Liver (tissue), 7 donors: ENCODE measurements at regions not wholly inside any gene's neighbourhood (a gene's known extent, or its start where the extent isn't known, plus 50 kb on each side); places are given as distances from the start of the nearest gene placed in this dataset.

Experiments
- DNase-seq: peaks from one replicate; pipeline ENCODE4 v3.0.0-alpha.2; 2017; ENCODE audit warnings: low spot score
- H3K27ac ChIP-seq, 2 donors: one replicate each; pipeline ENCODE4 v1.7.0; 2013; ENCODE audit warnings: inconsistent platforms in 2 of 2, low read length in 2 of 2, control low read depth in 1 of 2, low read depth in 1 of 2, mild to moderate bottlenecking in 1 of 2
- H3K27me3 ChIP-seq, 4 donors: one replicate each; pipeline versions ENCODE4 v1.6.1 to v1.7.0; 2013; ENCODE audit warnings: low read length in 3 of 4, inconsistent platforms in 1 of 4, mild to moderate bottlenecking in 1 of 4, moderate library complexity in 1 of 4; ENCODE audit not compliant: control insufficient read depth in 4 of 4, insufficient read depth in 4 of 4
- H3K36me3 ChIP-seq, 4 donors: one replicate each; pipeline versions ENCODE4 v1.6.1 to v1.7.0; 2013; ENCODE audit warnings: low read length in 3 of 4, mild to moderate bottlenecking in 3 of 4, low read depth in 1 of 4, moderate library complexity in 1 of 4; ENCODE audit not compliant: control insufficient read depth in 4 of 4, insufficient read depth in 3 of 4
- H3K4me1 ChIP-seq, 4 donors: one replicate each; pipeline versions ENCODE4 v1.6.1 to v1.7.0; 2013; ENCODE audit warnings: low read length in 3 of 4, mild to moderate bottlenecking in 3 of 4, moderate library complexity in 1 of 4; ENCODE audit not compliant: control insufficient read depth in 4 of 4, insufficient read depth in 4 of 4
- H3K4me3 ChIP-seq, 3 donors: one replicate each; pipeline versions ENCODE4 v1.6.1 to v1.7.0; 2013; ENCODE audit warnings: low read length in 3 of 3, control low read depth in 1 of 3, low read depth in 1 of 3, mild to moderate bottlenecking in 1 of 3
- H3K9ac ChIP-seq, 2 donors: one replicate each; pipeline ENCODE4 v1.7.0; 2013; ENCODE audit warnings: low read length in 2 of 2, mild to moderate bottlenecking in 2 of 2, moderate library complexity in 2 of 2, control low read depth in 1 of 2, low read depth in 1 of 2
- H3K9me3 ChIP-seq, 4 donors: one replicate each; pipeline versions ENCODE4 v1.6.1 to v1.7.0; 2013; ENCODE audit warnings: low read length in 3 of 4; ENCODE audit not compliant: control insufficient read depth in 4 of 4
- EGR1 ChIP-seq, 2 donors: IDR thresholded peaks; 2 replicates each; pipeline ENCODE4 v1.6.1; 2016 to 2018; ENCODE audit warnings: antibody characterized with exemption in 2 of 2, low read depth in 2 of 2
- FOXA1 ChIP-seq: IDR thresholded peaks from 2 replicates; pipeline ENCODE4 v1.6.1; 2016; ENCODE audit warnings: antibody characterized with exemption
- FOXA2 ChIP-seq: IDR thresholded peaks from 2 replicates; pipeline ENCODE4 v1.6.1; 2016; ENCODE audit warnings: antibody characterized with exemption
- HNF4A ChIP-seq, 2 donors: conservative IDR thresholded peaks; 2 replicates each; pipeline ENCODE4 v1.6.1; 2016; ENCODE audit warnings: antibody characterized with exemption in 2 of 2, mild to moderate bottlenecking in 2 of 2
- NR2F2 ChIP-seq: IDR thresholded peaks from 2 replicates; pipeline ENCODE4 v1.6.1; 2016; ENCODE audit warnings: antibody characterized with exemption
- RAD21 ChIP-seq, 2 donors: IDR thresholded peaks; 2 replicates each; pipeline ENCODE4 v1.6.1; 2016; ENCODE audit warnings: antibody characterized with exemption in 2 of 2, mild to moderate bottlenecking in 2 of 2
- RXRA ChIP-seq, 2 donors: IDR thresholded peaks; 2 replicates each; pipeline ENCODE4 v1.6.1; 2017 to 2018; ENCODE audit warnings: antibody characterized with exemption in 2 of 2, mild to moderate bottlenecking in 1 of 2
- SP1 ChIP-seq: IDR thresholded peaks from 2 replicates; pipeline ENCODE4 v1.6.1; 2018; ENCODE audit warnings: antibody characterized with exemption, mild to moderate bottlenecking
- WGBS: extraction: QIAGEN DNeasy Blood & Tissue Kit; methylation state at CpG from one replicate; pipeline ENCODE4 v1.1.7; 2013; 5-methylcytosine and 5-hydroxymethylcytosine counted together
- TF ChIP-seq, protein P1 (sequence below): IDR thresholded peaks from 2 replicates; pipeline ENCODE4 v1.6.1; 2016; ENCODE audit warnings: antibody characterized with exemption, mild to moderate bottlenecking
- TF ChIP-seq, protein P2 (sequence below): IDR thresholded peaks from 2 replicates; pipeline ENCODE4 v1.6.1; 2016; ENCODE audit warnings: antibody characterized with exemption
- TF ChIP-seq, protein P3 (sequence below): IDR thresholded peaks from 2 replicates; pipeline ENCODE4 v1.6.1; 2016; ENCODE audit warnings: antibody characterized with exemption
- donor health status: healthy.
- donor health status: healthy.
- donor health status: healthy.
- donor health status: healthy.

DNA sequence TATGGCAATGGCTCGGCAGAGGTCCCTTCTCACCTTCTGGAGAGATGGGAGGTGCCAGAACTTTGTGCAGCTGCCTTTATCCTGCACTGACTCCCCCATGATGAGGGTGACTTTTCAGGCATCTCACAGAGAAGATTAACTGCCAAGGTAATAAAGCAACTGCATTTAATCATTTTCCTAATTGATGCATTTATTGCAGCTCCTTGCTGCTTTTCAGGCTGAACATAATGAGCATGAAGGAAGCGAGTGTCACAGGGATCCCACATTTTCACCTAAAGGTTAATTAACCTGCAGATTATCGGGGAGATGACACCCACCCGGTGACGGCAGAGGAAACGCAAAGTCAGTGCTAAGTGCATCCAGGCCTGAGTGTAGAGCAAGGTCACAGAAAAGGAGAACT is 154.3 kb downstream of the ICE1 start:
- no peaks in the 10 kb centered on the region for H3K9me3 ChIP-seq
- no peaks in the 10 kb centered on the region for H3K36me3 ChIP-seq
- H3K27me3 ChIP-seq, result peaks cover 0 to 2% (median 0%) of the 10 kb centered on the region in 4 donors
- TF ChIP-seq, protein P1, sequence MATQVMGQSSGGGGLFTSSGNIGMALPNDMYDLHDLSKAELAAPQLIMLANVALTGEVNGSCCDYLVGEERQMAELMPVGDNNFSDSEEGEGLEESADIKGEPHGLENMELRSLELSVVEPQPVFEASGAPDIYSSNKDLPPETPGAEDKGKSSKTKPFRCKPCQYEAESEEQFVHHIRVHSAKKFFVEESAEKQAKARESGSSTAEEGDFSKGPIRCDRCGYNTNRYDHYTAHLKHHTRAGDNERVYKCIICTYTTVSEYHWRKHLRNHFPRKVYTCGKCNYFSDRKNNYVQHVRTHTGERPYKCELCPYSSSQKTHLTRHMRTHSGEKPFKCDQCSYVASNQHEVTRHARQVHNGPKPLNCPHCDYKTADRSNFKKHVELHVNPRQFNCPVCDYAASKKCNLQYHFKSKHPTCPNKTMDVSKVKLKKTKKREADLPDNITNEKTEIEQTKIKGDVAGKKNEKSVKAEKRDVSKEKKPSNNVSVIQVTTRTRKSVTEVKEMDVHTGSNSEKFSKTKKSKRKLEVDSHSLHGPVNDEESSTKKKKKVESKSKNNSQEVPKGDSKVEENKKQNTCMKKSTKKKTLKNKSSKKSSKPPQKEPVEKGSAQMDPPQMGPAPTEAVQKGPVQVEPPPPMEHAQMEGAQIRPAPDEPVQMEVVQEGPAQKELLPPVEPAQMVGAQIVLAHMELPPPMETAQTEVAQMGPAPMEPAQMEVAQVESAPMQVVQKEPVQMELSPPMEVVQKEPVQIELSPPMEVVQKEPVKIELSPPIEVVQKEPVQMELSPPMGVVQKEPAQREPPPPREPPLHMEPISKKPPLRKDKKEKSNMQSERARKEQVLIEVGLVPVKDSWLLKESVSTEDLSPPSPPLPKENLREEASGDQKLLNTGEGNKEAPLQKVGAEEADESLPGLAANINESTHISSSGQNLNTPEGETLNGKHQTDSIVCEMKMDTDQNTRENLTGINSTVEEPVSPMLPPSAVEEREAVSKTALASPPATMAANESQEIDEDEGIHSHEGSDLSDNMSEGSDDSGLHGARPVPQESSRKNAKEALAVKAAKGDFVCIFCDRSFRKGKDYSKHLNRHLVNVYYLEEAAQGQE, result no peak
- no peak for TF ChIP-seq SP1
- TF ChIP-seq FOXA1, result no peak
- TF ChIP-seq FOXA2, result no peak
- no peak for TF ChIP-seq HNF4A (conservative IDR thresholded peaks at IDR 0.05)
- TF ChIP-seq RAD21 (IDR thresholded peaks at IDR 0.05), result no peak
- WGBS, result 68% methylated on average over 6 of the region's 6 CpGs
- H3K9ac ChIP-seq, result no peak overlapping the region
- DNase-seq, result no peak
- no peaks in the 10 kb centered on the region for H3K4me1 ChIP-seq
- no peak overlapping the region for H3K27ac ChIP-seq
- H3K4me3 ChIP-seq, result no peak overlapping the region

DNA sequence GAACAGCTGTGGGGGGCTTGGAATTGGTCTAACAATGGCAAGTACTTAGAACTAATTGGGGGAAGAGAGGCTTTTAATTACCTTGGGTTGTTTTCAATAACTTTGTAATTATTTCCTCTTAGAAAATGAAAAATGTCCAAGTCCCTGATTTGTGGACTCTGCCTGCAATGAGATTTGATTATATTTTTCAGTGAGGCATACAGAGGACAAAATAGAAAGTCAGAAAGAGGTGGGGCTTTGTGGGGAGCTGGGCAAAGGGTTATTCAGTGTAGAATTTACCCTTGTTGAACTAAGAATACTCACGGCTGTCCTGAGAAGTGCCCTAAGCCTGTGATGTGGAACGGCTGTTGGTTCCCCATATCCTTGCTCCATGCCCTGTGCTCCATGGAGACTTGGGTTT is 153.0 kb downstream of the ICE1 start:
- 81% methylated on average over 2 of the region's 2 CpGs for WGBS
- H3K27ac ChIP-seq, result no peak overlapping the region
- TF ChIP-seq, protein P2, sequence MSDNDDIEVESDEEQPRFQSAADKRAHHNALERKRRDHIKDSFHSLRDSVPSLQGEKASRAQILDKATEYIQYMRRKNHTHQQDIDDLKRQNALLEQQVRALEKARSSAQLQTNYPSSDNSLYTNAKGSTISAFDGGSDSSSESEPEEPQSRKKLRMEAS, result no peak
- no peaks in the 10 kb centered on the region for H3K36me3 ChIP-seq
- no peak overlapping the region for H3K9ac ChIP-seq
- H3K9me3 ChIP-seq, result no peaks in the 10 kb centered on the region
- peaks cover 0 to 2% (median 0%) of the 10 kb centered on the region in 4 donors for H3K27me3 ChIP-seq
- no peak for DNase-seq
- H3K4me3 ChIP-seq, result no peak overlapping the region
- no peaks in the 10 kb centered on the region for H3K4me1 ChIP-seq

DNA sequence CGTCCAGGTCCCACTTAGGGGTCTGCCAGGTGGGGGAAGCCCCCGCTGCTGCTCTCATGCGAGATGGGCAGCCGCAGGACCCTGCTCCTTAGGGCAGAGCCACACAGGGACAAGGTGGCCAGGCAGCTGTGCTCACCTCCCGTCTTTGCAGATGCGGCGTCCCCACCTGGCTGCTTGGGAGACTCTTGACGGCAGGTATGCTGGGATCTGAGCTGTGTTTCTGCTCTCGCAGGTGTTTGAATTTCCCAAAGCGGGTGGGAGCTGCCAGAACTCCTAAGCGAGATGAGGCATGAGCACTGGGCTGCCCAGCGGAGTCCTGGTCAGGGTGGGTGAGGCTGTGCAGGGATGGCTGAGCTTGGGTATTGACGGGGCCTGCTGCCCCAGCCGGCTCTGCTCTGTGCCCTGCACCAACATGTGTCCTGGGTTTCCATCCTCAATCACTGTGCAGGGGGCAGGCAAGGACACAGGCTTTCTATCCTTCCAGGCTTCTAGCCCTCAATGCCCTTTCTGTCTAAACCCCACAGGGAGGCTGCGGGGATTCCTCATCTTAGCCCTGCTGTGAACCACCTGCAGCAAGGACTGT is 151.4 kb downstream of the ICE1 start:
- H3K9me3 ChIP-seq, result no peaks in the 10 kb centered on the region
- H3K4me1 ChIP-seq, result no peaks in the 10 kb centered on the region
- DNase-seq, result no peak
- H3K27me3 ChIP-seq, result peaks cover 0 to 2% (median 0%) of the 10 kb centered on the region in 4 donors
- no peak overlapping the region for H3K27ac ChIP-seq
- H3K9ac ChIP-seq, result no peak overlapping the region
- no peaks in the 10 kb centered on the region for H3K36me3 ChIP-seq
- TF ChIP-seq NR2F2 (no peak), SP1 (no peak), EGR1 (IDR thresholded peaks at IDR 0.05; ENCODE audit: low read depth in 2 of 2) (no peak), RXRA (IDR thresholded peaks at IDR 0.05) (no peak)
- TF ChIP-seq, protein P3, sequence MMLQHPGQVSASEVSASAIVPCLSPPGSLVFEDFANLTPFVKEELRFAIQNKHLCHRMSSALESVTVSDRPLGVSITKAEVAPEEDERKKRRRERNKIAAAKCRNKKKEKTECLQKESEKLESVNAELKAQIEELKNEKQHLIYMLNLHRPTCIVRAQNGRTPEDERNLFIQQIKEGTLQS, result no peak
- H3K4me3 ChIP-seq, result no peak overlapping the region
- 86% methylated on average over 15 of the region's 15 CpGs for WGBS
